NT2/D1 (cell line): ENCODE measurements at regions not wholly inside any gene's neighbourhood (a gene's known extent, or its start where the extent isn't known, plus 50 kb on each side); places are given as distances from the start of the nearest gene placed in this dataset.

Experiments
- DNase-seq: peaks from one replicate; pipeline ENCODE4 v3.0.0-alpha.2; 2011; ENCODE audit warnings: low read depth, low spot score
- H3K27me3 ChIP-seq: 2 replicates; pipeline ENCODE4 v1.6.0; 2011; ENCODE audit warnings: mild to moderate bottlenecking; ENCODE audit not compliant: insufficient read length, insufficient read depth
- H3K36me3 ChIP-seq: 2 replicates; pipeline ENCODE4 v1.6.1; 2011; ENCODE audit warnings: mild to moderate bottlenecking, low read length, mixed read lengths; ENCODE audit not compliant: insufficient read depth, insufficient read length
- H3K4me1 ChIP-seq: 2 replicates; pipeline ENCODE4 v1.5.1; 2011; ENCODE audit not compliant: insufficient read depth, insufficient read length
- H3K4me3 ChIP-seq: 2 replicates; pipeline ENCODE4 v1.5.1; 2011; ENCODE audit warnings: low read depth; ENCODE audit not compliant: insufficient read length
- H3K9ac ChIP-seq: 2 replicates; pipeline ENCODE4 v1.6.0; 2011; ENCODE audit warnings: low read depth; ENCODE audit not compliant: insufficient read length
- H3K9me3 ChIP-seq: 2 replicates; pipeline ENCODE4 v1.5.1; 2011; ENCODE audit warnings: mild to moderate bottlenecking, low read length; ENCODE audit not compliant: insufficient read depth
- SUZ12 ChIP-seq: IDR thresholded peaks from 2 replicates; pipeline ENCODE4 v1.6.1; 2011; ENCODE audit not compliant: insufficient read length, insufficient read depth; ENCODE audit errors: extremely low read depth
- YY1 ChIP-seq: IDR thresholded peaks from 2 replicates; pipeline ENCODE4 v1.6.1; 2011; ENCODE audit not compliant: insufficient read length, insufficient read depth
- ZNF274 ChIP-seq: IDR thresholded peaks from 2 replicates; pipeline ENCODE4 v1.6.1; 2011; ENCODE audit warnings: mild to moderate bottlenecking, low read depth, low read length

- Histone ChIP-seq H3K27me3 (no peaks in the 10 kb centered on the region), H3K4me1 (no peaks in the 10 kb centered on the region), H3K9ac (no peak overlapping the region), H3K36me3 (no peaks in the 10 kb centered on the region), H3K4me3 (no peak overlapping the region), H3K9me3 (0 out of 2 replicates have a peak, but pooled peaks cover 9% of the 10 kb centered on the region)
- no peak for DNase-seq
- TF ChIP-seq YY1, result no peak
- TF ChIP-seq ZNF274, result no peak
- TF ChIP-seq SUZ12, result no peak
These were observed 207.8 kb upstream of the NRIP1 start for GRCh38 chr21:15272591-15272990.

GRCh38 chr21:15273244-15273643, 208.4 kb upstream of the NRIP1 start:
- no peaks in the 10 kb centered on the region for H3K27me3 ChIP-seq
- no peaks in the 10 kb centered on the region for H3K36me3 ChIP-seq
- no peaks in the 10 kb centered on the region for H3K4me1 ChIP-seq
- DNase-seq, result no peak
- no peak overlapping the region for H3K9ac ChIP-seq
- 0 out of 2 replicates have a peak, but pooled peaks cover 9% of the 10 kb centered on the region for H3K9me3 ChIP-seq
- no peak for TF ChIP-seq SUZ12
- no peak for TF ChIP-seq ZNF274
- no peak for TF ChIP-seq YY1
- no peak overlapping the region for H3K4me3 ChIP-seq

- Histone ChIP-seq H3K4me3 (no peak overlapping the region), H3K27me3 (no peaks in the 10 kb centered on the region), H3K9me3 (0 out of 2 replicates have a peak, but pooled peaks cover 9% of the 10 kb centered on the region), H3K9ac (no peak overlapping the region), H3K36me3 (no peaks in the 10 kb centered on the region), H3K4me1 (no peaks in the 10 kb centered on the region)
- no peak for DNase-seq
- TF ChIP-seq ZNF274, result no peak
These were observed 210.1 kb upstream of the NRIP1 start for GRCh38 chr21:15274701-15275485.

- H3K27me3 ChIP-seq, result no peaks in the 10 kb centered on the region
- H3K9ac ChIP-seq, result no peak overlapping the region
- no peaks in the 10 kb centered on the region for H3K36me3 ChIP-seq
- H3K9me3 ChIP-seq, result 0 out of 2 replicates have a peak, but pooled peaks cover 6% of the 10 kb centered on the region
- no peaks in the 10 kb centered on the region for H3K4me1 ChIP-seq
- TF ChIP-seq ZNF274 (no peak), SUZ12 (no peak), YY1 (no peak)
- no peak for DNase-seq
- no peak overlapping the region for H3K4me3 ChIP-seq
These were observed 210.9 kb upstream of the NRIP1 start for GRCh38 chr21:15275615-15276235.

GRCh38 chr21:15276243-15276642, 211.4 kb upstream of the NRIP1 start:
- Histone ChIP-seq H3K4me3 (no peak overlapping the region), H3K27me3 (no peaks in the 10 kb centered on the region), H3K9ac (no peak overlapping the region), H3K9me3 (0 out of 2 replicates have a peak, but pooled peaks cover under 1% of the 10 kb centered on the region), H3K36me3 (no peaks in the 10 kb centered on the region), H3K4me1 (no peaks in the 10 kb centered on the region)
- TF ChIP-seq SUZ12, result no peak
- TF ChIP-seq ZNF274, result no peak
- no peak for TF ChIP-seq YY1
- DNase-seq, result no peak

- H3K4me1 ChIP-seq, result no peaks in the 10 kb centered on the region
- DNase-seq, result no peak
- no peaks in the 10 kb centered on the region for H3K36me3 ChIP-seq
- TF ChIP-seq ZNF274 (no peak), SUZ12 (no peak), YY1 (no peak)
- no peaks in the 10 kb centered on the region for H3K9me3 ChIP-seq
- H3K9ac ChIP-seq, result no peak overlapping the region
- no peak overlapping the region for H3K4me3 ChIP-seq
- no peaks in the 10 kb centered on the region for H3K27me3 ChIP-seq
These were observed 212.7 kb upstream of the NRIP1 start for GRCh38 chr21:15277466-15277865.

GRCh38 chr21:15278279-15278678, 213.5 kb upstream of the NRIP1 start:
- H3K4me1 ChIP-seq, result no peaks in the 10 kb centered on the region
- TF ChIP-seq YY1 (no peak), SUZ12 (no peak), ZNF274 (no peak)
- no peak overlapping the region for H3K4me3 ChIP-seq
- DNase-seq, result no peak
- no peaks in the 10 kb centered on the region for H3K36me3 ChIP-seq
- no peaks in the 10 kb centered on the region for H3K9me3 ChIP-seq
- no peaks in the 10 kb centered on the region for H3K27me3 ChIP-seq
- no peak overlapping the region for H3K9ac ChIP-seq
